Activated naive CD8-positive, alpha-beta T cell treated with anti-CD3 and anti-CD28 coated beads, Interleukin-2, amount 50 U/mL, for 24 hours (primary cell): ENCODE measurements at regions not wholly inside any gene's neighbourhood (a gene's known extent, or its start where the extent isn't known, plus 50 kb on each side); places are given as distances from the start of the nearest gene placed in this dataset.
"Not testable (repeated sequence)": the region's sequence is repeated elsewhere in the genome, so short reads cannot be mapped to it uniquely, and the experiment has no call there.

ENCODE experiments used
- ATAC-seq: fragments of 150-1000 bp; cut with Tn5 transposase; one replicate; pipeline ENCODE4 v1.10.0; 2021
- DNase-seq: peaks from one replicate; pipeline ENCODE4 v3.0.0; 2021
- H3K27ac Mint-ChIP-seq: one replicate; pipeline ENCODE4 v1.8.0; 2021; ENCODE audit warnings: mild to moderate bottlenecking, mixed read lengths
- H3K27me3 Mint-ChIP-seq: one replicate; pipeline ENCODE4 v1.8.0; 2021; ENCODE audit warnings: mixed read lengths
- H3K36me3 Mint-ChIP-seq: one replicate; pipeline ENCODE4 v1.8.0; 2021; ENCODE audit warnings: low read depth, mixed read lengths
- H3K4me1 Mint-ChIP-seq: one replicate; pipeline ENCODE4 v1.8.0; 2021; ENCODE audit warnings: mixed read lengths
- H3K4me3 Mint-ChIP-seq: one replicate; pipeline ENCODE4 v1.8.0; 2021; ENCODE audit warnings: mild to moderate bottlenecking, moderate library complexity, mixed read lengths
- H3K9me3 Mint-ChIP-seq: one replicate; pipeline ENCODE4 v1.8.0; 2021; ENCODE audit warnings: mixed read lengths

GRCh38 chr3:174460831-174461230 lies 398.3 kb upstream of the NAALADL2 start:
- ATAC-seq (no peak), DNase-seq (no peak)
- Mint-ChIP-seq H3K27ac (no peak overlapping the region), H3K4me3 (no peak overlapping the region), H3K27me3 (no peaks in the 10 kb centered on the region), H3K9me3 (peaks cover 4% of the 10 kb centered on the region), H3K4me1 (no peaks in the 10 kb centered on the region), H3K36me3 (no peaks in the 10 kb centered on the region)

- H3K27me3 Mint-ChIP-seq = no peaks in the 10 kb centered on the region
- H3K9me3 Mint-ChIP-seq = no peaks in the 10 kb centered on the region
- ATAC-seq = no peak
- no peak for DNase-seq
- no peaks in the 10 kb centered on the region for H3K36me3 Mint-ChIP-seq
- H3K4me1 Mint-ChIP-seq = no peaks in the 10 kb centered on the region
- no peak overlapping the region for H3K27ac Mint-ChIP-seq
- no peak overlapping the region for H3K4me3 Mint-ChIP-seq
Observed at GRCh38 chr3:174462916-174463315, 396.2 kb upstream of the NAALADL2 start.

GRCh38 chr3:174465177-174465576 lies 394.0 kb upstream of the NAALADL2 start:
- Mint-ChIP-seq H3K27me3 (no peaks in the 10 kb centered on the region), H3K27ac (no peak overlapping the region), H3K36me3 (no peaks in the 10 kb centered on the region), H3K9me3 (no peaks in the 10 kb centered on the region), H3K4me3 (no peak overlapping the region), H3K4me1 (no peaks in the 10 kb centered on the region)
- DNase-seq (no peak), ATAC-seq (no peak)

GRCh38 chr3:174466471-174467054 lies 392.6 kb upstream of the NAALADL2 start:
- no peak overlapping the region for H3K4me3 Mint-ChIP-seq
- ATAC-seq (no peak), DNase-seq (no peak)
- no peaks in the 10 kb centered on the region for H3K27me3 Mint-ChIP-seq
- no peaks in the 10 kb centered on the region for H3K36me3 Mint-ChIP-seq
- no peaks in the 10 kb centered on the region for H3K9me3 Mint-ChIP-seq
- H3K4me1 Mint-ChIP-seq = no peaks in the 10 kb centered on the region
- no peak overlapping the region for H3K27ac Mint-ChIP-seq

GRCh38 chr3:174477491-174477890 lies 381.6 kb upstream of the NAALADL2 start:
- H3K27ac Mint-ChIP-seq = no peak overlapping the region
- H3K9me3 Mint-ChIP-seq = peaks cover 1% of the 10 kb centered on the region
- DNase-seq (no peak), ATAC-seq (no peak)
- no peak overlapping the region for H3K4me3 Mint-ChIP-seq
- H3K4me1 Mint-ChIP-seq = no peaks in the 10 kb centered on the region
- H3K36me3 Mint-ChIP-seq = no peaks in the 10 kb centered on the region
- no peaks in the 10 kb centered on the region for H3K27me3 Mint-ChIP-seq

- Mint-ChIP-seq H3K27ac (no peak overlapping the region), H3K36me3 (no peaks in the 10 kb centered on the region), H3K4me1 (no peaks in the 10 kb centered on the region), H3K9me3 (peaks cover 3% of the 10 kb centered on the region), H3K4me3 (no peak overlapping the region), H3K27me3 (no peaks in the 10 kb centered on the region)
- no peak for DNase-seq
- no peak for ATAC-seq
Observed at GRCh38 chr3:174480767-174481166, 378.4 kb upstream of the NAALADL2 start.

GRCh38 chr3:174482541-174482940 lies 376.6 kb upstream of the NAALADL2 start:
- DNase-seq (no peak), ATAC-seq (no peak)
- Mint-ChIP-seq H3K9me3 (peaks cover 7% of the 10 kb centered on the region), H3K4me3 (no peak overlapping the region), H3K27me3 (no peaks in the 10 kb centered on the region), H3K36me3 (no peaks in the 10 kb centered on the region), H3K4me1 (no peaks in the 10 kb centered on the region), H3K27ac (no peak overlapping the region)

GRCh38 chr3:174483254-174483653 lies 375.9 kb upstream of the NAALADL2 start:
- H3K27me3 Mint-ChIP-seq = no peaks in the 10 kb centered on the region
- H3K9me3 Mint-ChIP-seq = peaks cover 12% of the 10 kb centered on the region
- no peak overlapping the region for H3K27ac Mint-ChIP-seq
- H3K4me3 Mint-ChIP-seq = no peak overlapping the region
- H3K4me1 Mint-ChIP-seq = no peaks in the 10 kb centered on the region
- no peaks in the 10 kb centered on the region for H3K36me3 Mint-ChIP-seq
- ATAC-seq (no peak), DNase-seq (no peak)

- not testable (repeated sequence) for H3K27me3 Mint-ChIP-seq, H3K27ac Mint-ChIP-seq, H3K4me3 Mint-ChIP-seq, DNase-seq, H3K4me1 Mint-ChIP-seq, ATAC-seq, H3K36me3 Mint-ChIP-seq
- peaks cover 12% of the 10 kb centered on the region for H3K9me3 Mint-ChIP-seq
Observed at GRCh38 chr3:174483856-174484255, 375.3 kb upstream of the NAALADL2 start.

GRCh38 chr3:174488527-174488926 lies 370.6 kb upstream of the NAALADL2 start:
- Mint-ChIP-seq H3K9me3 (peaks cover 21% of the 10 kb centered on the region), H3K4me3 (no peak overlapping the region), H3K27me3 (no peaks in the 10 kb centered on the region), H3K4me1 (no peaks in the 10 kb centered on the region), H3K36me3 (no peaks in the 10 kb centered on the region), H3K27ac (no peak overlapping the region)
- ATAC-seq (no peak), DNase-seq (no peak)

- no peak for ATAC-seq
- Mint-ChIP-seq H3K4me1 (no peaks in the 10 kb centered on the region), H3K27me3 (no peaks in the 10 kb centered on the region)
Observed at GRCh38 chr3:174495311-174495710, 363.8 kb upstream of the NAALADL2 start.

GRCh38 chr3:174495928-174496327 lies 363.2 kb upstream of the NAALADL2 start:
- Mint-ChIP-seq H3K27ac (no peak overlapping the region), H3K4me1 (no peaks in the 10 kb centered on the region), H3K27me3 (no peaks in the 10 kb centered on the region), H3K36me3 (no peaks in the 10 kb centered on the region), H3K4me3 (no peak overlapping the region), H3K9me3 (no peaks in the 10 kb centered on the region)
- ATAC-seq (no peak), DNase-seq (no peak)

More at GRCh38 chr3:174495311-174495710, 363.8 kb upstream of the NAALADL2 start:
- H3K36me3 Mint-ChIP-seq = no peaks in the 10 kb centered on the region
- H3K4me3 Mint-ChIP-seq = no peak overlapping the region
- H3K9me3 Mint-ChIP-seq = peaks cover 1% of the 10 kb centered on the region
- H3K27ac Mint-ChIP-seq = no peak overlapping the region
- DNase-seq = no peak

- Mint-ChIP-seq H3K27me3 (no peaks in the 10 kb centered on the region), H3K4me1 (no peaks in the 10 kb centered on the region), H3K4me3 (no peak overlapping the region), H3K36me3 (no peaks in the 10 kb centered on the region), H3K27ac (no peak overlapping the region), H3K9me3 (no peaks in the 10 kb centered on the region)
- no peak for ATAC-seq
- no peak for DNase-seq
Observed at GRCh38 chr3:174498638-174499037, 360.5 kb upstream of the NAALADL2 start.

GRCh38 chr3:174505266-174505665 lies 353.9 kb upstream of the NAALADL2 start:
- Mint-ChIP-seq H3K27me3 (no peaks in the 10 kb centered on the region), H3K4me3 (no peak overlapping the region), H3K36me3 (no peaks in the 10 kb centered on the region), H3K9me3 (no peaks in the 10 kb centered on the region), H3K4me1 (no peaks in the 10 kb centered on the region), H3K27ac (no peak overlapping the region)
- no peak for DNase-seq
- ATAC-seq = no peak

- H3K27me3 Mint-ChIP-seq = no peaks in the 10 kb centered on the region
- peaks cover 3% of the 10 kb centered on the region for H3K9me3 Mint-ChIP-seq
- H3K36me3 Mint-ChIP-seq = no peaks in the 10 kb centered on the region
- no peak overlapping the region for H3K27ac Mint-ChIP-seq
- no peak overlapping the region for H3K4me3 Mint-ChIP-seq
- no peaks in the 10 kb centered on the region for H3K4me1 Mint-ChIP-seq
- DNase-seq (no peak), ATAC-seq (no peak)
Observed at GRCh38 chr3:174524203-174524602, 334.9 kb upstream of the NAALADL2 start.

- no peaks in the 10 kb centered on the region for H3K4me1 Mint-ChIP-seq
- no peak for DNase-seq
- ATAC-seq = no peak
- no peaks in the 10 kb centered on the region for H3K27me3 Mint-ChIP-seq
- no peaks in the 10 kb centered on the region for H3K36me3 Mint-ChIP-seq
- H3K27ac Mint-ChIP-seq = no peak overlapping the region
- no peak overlapping the region for H3K4me3 Mint-ChIP-seq
- H3K9me3 Mint-ChIP-seq = peaks cover 3% of the 10 kb centered on the region
Observed at GRCh38 chr3:174529298-174529697, 329.8 kb upstream of the NAALADL2 start.
